ENCODE measurements at regions not wholly inside any gene's neighbourhood (a gene's known extent, or its start where the extent isn't known, plus 50 kb on each side); places are given as distances from the start of the nearest gene placed in this dataset.

GRCh38 chr21:28821276-28822122, 171.2 kb downstream of the LTN1 start:
- Mint-ChIP-seq H3K9me3 (no peaks in the 10 kb centered on the region), H3K36me3 (peaks cover 10 to 27% of the 10 kb centered on the region in 2 donors), H3K27ac (no peak overlapping the region), H3K4me1 (peaks cover 0 to 9% (median 5%) of the 10 kb centered on the region in 4 donors), H3K27me3 (no peaks in the 10 kb centered on the region), H3K4me3 (no peak overlapping the region)
- no peaks in the 10 kb centered on the region for H3K9me3 ChIP-seq (ENCODE audit: control insufficient read depth in 1 of 2, low read length in 2 of 2)
- H3K4me1 ChIP-seq (ENCODE audit: insufficient read depth, low read length) = no peaks in the 10 kb centered on the region
- H3K36me3 ChIP-seq (ENCODE audit: insufficient read depth, low read length) = no peaks in the 10 kb centered on the region
- ChIA-PET POLR2A (ENCODE audit: partially characterized antibody) (no interaction called here), CTCF (ENCODE audit: partially characterized antibody) (no interaction called here)
- intact Hi-C loops (cut with micrococcal nuclease) = no loop called here
- H3K27ac ChIP-seq (ENCODE audit: low read depth, low read length) = no peak overlapping the region
- H3K27me3 ChIP-seq (ENCODE audit: insufficient read depth, low read length) = no peaks in the 10 kb centered on the region
- no peak for DNase-seq
- H3K4me3 ChIP-seq (ENCODE audit: low read length in 2 of 2) = no peak overlapping the region

GRCh38 chr21:28818663-28819278, 173.9 kb downstream of the LTN1 start:
- Histone ChIP-seq H3K4me3 (ENCODE audit: low read length in 2 of 2) (no peak overlapping the region), H3K27ac (ENCODE audit: low read depth, low read length) (no peak overlapping the region), H3K4me1 (ENCODE audit: insufficient read depth, low read length) (no peaks in the 10 kb centered on the region), H3K27me3 (ENCODE audit: insufficient read depth, low read length) (no peaks in the 10 kb centered on the region), H3K36me3 (ENCODE audit: insufficient read depth, low read length) (no peaks in the 10 kb centered on the region), H3K9me3 (ENCODE audit: control insufficient read depth in 1 of 2, low read length in 2 of 2) (no peaks in the 10 kb centered on the region)
- H3K36me3 Mint-ChIP-seq = peaks cover 20 to 30% of the 10 kb centered on the region in 2 donors
- CTCF ChIA-PET (ENCODE audit: partially characterized antibody) = interaction anchor here (0.7 to 1.3 kb wide), 2 partner anchors 8 to 66 kb away, joined by 4 read pairs; a partner anchor contains a TSS
- no peak overlapping the region for H3K4me3 Mint-ChIP-seq
- H3K27ac Mint-ChIP-seq = peak overlapping the region in 1 of 7 donors; percentile 47
- peaks cover 0 to 5% (median under 1%) of the 10 kb centered on the region in 8 donors for H3K9me3 Mint-ChIP-seq
- POLR2A ChIA-PET (ENCODE audit: partially characterized antibody) = interaction anchor here (0.6 to 0.7 kb wide), 2 partner anchors 14 to 174 kb away, joined by 3 to 4 read pairs; no protein-coding TSS in a partner anchor
- no peak for DNase-seq
- no peaks in the 10 kb centered on the region for H3K27me3 Mint-ChIP-seq
- intact Hi-C loops (cut with micrococcal nuclease) = no loop called here
- peaks cover 0 to 1% (median 0%) of the 10 kb centered on the region in 4 donors for H3K4me1 Mint-ChIP-seq

- H3K27ac ChIP-seq (ENCODE audit: low read depth, low read length) = no peak overlapping the region
- H3K27me3 Mint-ChIP-seq = no peaks in the 10 kb centered on the region
- H3K36me3 ChIP-seq (ENCODE audit: insufficient read depth, low read length) = no peaks in the 10 kb centered on the region
- H3K4me3 ChIP-seq (ENCODE audit: low read length in 2 of 2) = no peak overlapping the region
- DNase-seq = no peak
- ChIA-PET CTCF (ENCODE audit: partially characterized antibody) (interaction anchor here (1.2 to 1.3 kb wide), 2 partner anchors 9 to 270 kb away, joined by 3 to 4 read pairs; no protein-coding TSS in a partner anchor), POLR2A (ENCODE audit: partially characterized antibody) (no interaction called here)
- no peak overlapping the region for H3K27ac Mint-ChIP-seq
- intact Hi-C loops (cut with micrococcal nuclease) = no loop called here
- H3K4me1 Mint-ChIP-seq = peaks cover 0 to 1% (median 0%) of the 10 kb centered on the region in 4 donors
- peaks cover 0 to 11% (median under 1%) of the 10 kb centered on the region in 8 donors for H3K9me3 Mint-ChIP-seq
- no peaks in the 10 kb centered on the region for H3K9me3 ChIP-seq (ENCODE audit: control insufficient read depth in 1 of 2, low read length in 2 of 2)
- H3K4me3 Mint-ChIP-seq = no peak overlapping the region
- H3K27me3 ChIP-seq (ENCODE audit: insufficient read depth, low read length) = no peaks in the 10 kb centered on the region
- H3K4me1 ChIP-seq (ENCODE audit: insufficient read depth, low read length) = no peaks in the 10 kb centered on the region
- peaks cover 21 to 30% of the 10 kb centered on the region in 2 donors for H3K36me3 Mint-ChIP-seq
Measured at GRCh38 chr21:28817871-28818270, 174.8 kb downstream of the LTN1 start.

GRCh38 chr21:28811860-28812259, 180.8 kb downstream of the LTN1 start:
- Histone ChIP-seq H3K4me3 (ENCODE audit: low read length in 2 of 2) (no peak overlapping the region), H3K27ac (ENCODE audit: low read depth, low read length) (no peak overlapping the region), H3K4me1 (ENCODE audit: insufficient read depth, low read length) (no peaks in the 10 kb centered on the region), H3K27me3 (ENCODE audit: insufficient read depth, low read length) (no peaks in the 10 kb centered on the region), H3K9me3 (ENCODE audit: control insufficient read depth in 1 of 2, low read length in 2 of 2) (no peaks in the 10 kb centered on the region), H3K36me3 (ENCODE audit: insufficient read depth, low read length) (no peaks in the 10 kb centered on the region)
- Mint-ChIP-seq H3K9me3 (peaks cover 3 to 25% (median 6%) of the 10 kb centered on the region in 8 donors), H3K4me1 (peaks cover 0 to 4% (median 2%) of the 10 kb centered on the region in 4 donors), H3K27ac (no peak overlapping the region), H3K36me3 (peaks cover 23 to 30% of the 10 kb centered on the region in 2 donors), H3K4me3 (no peak overlapping the region), H3K27me3 (peaks cover 0 to 2% of the 10 kb centered on the region in 2 donors)
- intact Hi-C loops (cut with micrococcal nuclease) = no loop called here
- POLR2A ChIA-PET (ENCODE audit: partially characterized antibody) = no interaction called here
- CTCF ChIA-PET (ENCODE audit: partially characterized antibody) = no interaction called here
- DNase-seq = no peak

GRCh38 chr21:28810826-28811524, 181.7 kb downstream of the LTN1 start:
- H3K27ac ChIP-seq (ENCODE audit: low read depth, low read length) = no peak overlapping the region
- Mint-ChIP-seq H3K36me3 (peaks cover 21 to 35% of the 10 kb centered on the region in 2 donors), H3K27ac (no peak overlapping the region), H3K27me3 (peaks cover 0 to 2% of the 10 kb centered on the region in 2 donors), H3K4me1 (peaks cover 0 to 4% (median 2%) of the 10 kb centered on the region in 4 donors), H3K4me3 (peak overlapping the region in 1 of 8 donors; percentile 35), H3K9me3 (peaks cover 3 to 25% (median 6%) of the 10 kb centered on the region in 8 donors)
- intact Hi-C loops (cut with micrococcal nuclease) = no loop called here
- no peaks in the 10 kb centered on the region for H3K27me3 ChIP-seq (ENCODE audit: insufficient read depth, low read length)
- no peaks in the 10 kb centered on the region for H3K9me3 ChIP-seq (ENCODE audit: control insufficient read depth in 1 of 2, low read length in 2 of 2)
- no peaks in the 10 kb centered on the region for H3K36me3 ChIP-seq (ENCODE audit: insufficient read depth, low read length)
- ChIA-PET CTCF (ENCODE audit: partially characterized antibody) (no interaction called here), POLR2A (ENCODE audit: partially characterized antibody) (no interaction called here)
- no peak for DNase-seq
- H3K4me1 ChIP-seq (ENCODE audit: insufficient read depth, low read length) = no peaks in the 10 kb centered on the region
- no peak overlapping the region for H3K4me3 ChIP-seq (ENCODE audit: low read length in 2 of 2)

- ChIA-PET POLR2A (ENCODE audit: partially characterized antibody) (no interaction called here), CTCF (ENCODE audit: partially characterized antibody) (interaction anchor here (1.5 kb wide), 1 partner anchor 25 kb away, joined by 3 read pairs; no protein-coding TSS in a partner anchor)
- peaks cover 0 to 4% (median 2%) of the 10 kb centered on the region in 4 donors for H3K4me1 Mint-ChIP-seq
- Histone ChIP-seq H3K4me3 (ENCODE audit: low read length in 2 of 2) (no peak overlapping the region), H3K9me3 (ENCODE audit: control insufficient read depth in 1 of 2, low read length in 2 of 2) (no peaks in the 10 kb centered on the region), H3K27ac (ENCODE audit: low read depth, low read length) (no peak overlapping the region), H3K27me3 (ENCODE audit: insufficient read depth, low read length) (no peaks in the 10 kb centered on the region), H3K36me3 (ENCODE audit: insufficient read depth, low read length) (no peaks in the 10 kb centered on the region), H3K4me1 (ENCODE audit: insufficient read depth, low read length) (no peaks in the 10 kb centered on the region)
- no peak for DNase-seq
- H3K36me3 Mint-ChIP-seq = peaks cover 6 to 37% of the 10 kb centered on the region in 2 donors
- peaks cover 0 to 2% of the 10 kb centered on the region in 2 donors for H3K27me3 Mint-ChIP-seq
- H3K27ac Mint-ChIP-seq = no peak overlapping the region
- H3K9me3 Mint-ChIP-seq = peaks cover 2 to 12% (median 4%) of the 10 kb centered on the region in 8 donors
- intact Hi-C loops (cut with micrococcal nuclease) = no loop called here
- no peak overlapping the region for H3K4me3 Mint-ChIP-seq
Measured at GRCh38 chr21:28805885-28806284, 186.8 kb downstream of the LTN1 start.

Measured in CD4-positive, alpha-beta memory T cell (primary cell).